A673 (cell line): ENCODE measurements at regions not wholly inside any gene's neighbourhood (a gene's known extent, or its start where the extent isn't known, plus 50 kb on each side); places are given as distances from the start of the nearest gene placed in this dataset.

Source experiments
- EZH2 ChIP-seq: fragments of 200-600 bp; sonication (generic); IDR thresholded peaks from 2 replicates; pipeline ENCODE4 v1.6.1; 2017; ENCODE audit warnings: borderline replicate concordance, low read depth, mild to moderate bottlenecking, mixed read lengths, antibody characterized with exemption, low read length; ENCODE audit not compliant: poor library complexity, severe bottlenecking
- TF ChIP-seq, protein P1 (sequence below): fragments of 300-800, 200-600 bp; sonication (generic); conservative IDR thresholded peaks from 2 replicates; pipeline ENCODE4 v1.5.1; 2017; ENCODE audit warnings: low read depth, mild to moderate bottlenecking, antibody characterized with exemption, low read length, moderate library complexity, mixed read lengths

DNA sequence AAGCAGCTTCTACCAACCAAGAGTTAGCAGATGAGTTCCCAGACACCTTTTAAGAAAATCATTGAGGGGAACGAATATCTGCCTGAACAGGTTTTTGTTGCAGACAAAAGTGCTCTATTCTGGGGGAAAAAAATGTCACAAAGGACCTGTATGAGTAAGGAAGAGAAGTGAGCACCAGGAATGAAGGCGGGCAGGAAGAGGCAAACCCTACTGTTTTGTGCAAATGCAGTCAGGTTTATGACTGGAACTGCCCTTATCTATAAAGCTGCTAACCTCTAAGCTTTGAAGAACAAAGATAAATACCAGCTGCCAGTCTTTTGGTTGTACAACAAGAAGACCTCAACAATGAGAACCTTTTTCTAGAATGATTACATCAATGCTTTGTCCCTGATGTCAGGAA, 292.4 kb upstream of the SP4 start:
- TF ChIP-seq, protein P1, sequence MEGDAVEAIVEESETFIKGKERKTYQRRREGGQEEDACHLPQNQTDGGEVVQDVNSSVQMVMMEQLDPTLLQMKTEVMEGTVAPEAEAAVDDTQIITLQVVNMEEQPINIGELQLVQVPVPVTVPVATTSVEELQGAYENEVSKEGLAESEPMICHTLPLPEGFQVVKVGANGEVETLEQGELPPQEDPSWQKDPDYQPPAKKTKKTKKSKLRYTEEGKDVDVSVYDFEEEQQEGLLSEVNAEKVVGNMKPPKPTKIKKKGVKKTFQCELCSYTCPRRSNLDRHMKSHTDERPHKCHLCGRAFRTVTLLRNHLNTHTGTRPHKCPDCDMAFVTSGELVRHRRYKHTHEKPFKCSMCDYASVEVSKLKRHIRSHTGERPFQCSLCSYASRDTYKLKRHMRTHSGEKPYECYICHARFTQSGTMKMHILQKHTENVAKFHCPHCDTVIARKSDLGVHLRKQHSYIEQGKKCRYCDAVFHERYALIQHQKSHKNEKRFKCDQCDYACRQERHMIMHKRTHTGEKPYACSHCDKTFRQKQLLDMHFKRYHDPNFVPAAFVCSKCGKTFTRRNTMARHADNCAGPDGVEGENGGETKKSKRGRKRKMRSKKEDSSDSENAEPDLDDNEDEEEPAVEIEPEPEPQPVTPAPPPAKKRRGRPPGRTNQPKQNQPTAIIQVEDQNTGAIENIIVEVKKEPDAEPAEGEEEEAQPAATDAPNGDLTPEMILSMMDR, result no peak
- TF ChIP-seq EZH2, result no peak
